DOHH2 (cell line): ENCODE measurements at regions not wholly inside any gene's neighbourhood (a gene's known extent, or its start where the extent isn't known, plus 50 kb on each side); places are given as distances from the start of the nearest gene placed in this dataset.
"Not testable (repeated sequence)": the region's sequence is repeated elsewhere in the genome, so short reads cannot be mapped to it uniquely, and the experiment has no call there.

ENCODE experiments used
- CTCF ChIP-seq: fragments of 200-600 bp; sonication (generic); IDR thresholded peaks from one replicate; pipeline ENCODE4 v1.5.1; 2014; ENCODE audit warnings: antibody characterized with exemption, mild to moderate bottlenecking, low read depth, low read length; ENCODE audit not compliant: poor library complexity, severe bottlenecking
- EZH2phosphoT487 ChIP-seq: fragments of 200-600 bp; sonication (generic); IDR thresholded peaks from 2 replicates; pipeline ENCODE4 v1.6.1; 2017; ENCODE audit warnings: borderline replicate concordance, mild to moderate bottlenecking, antibody characterized with exemption, low read length, moderate library complexity, mixed read lengths

DNA sequence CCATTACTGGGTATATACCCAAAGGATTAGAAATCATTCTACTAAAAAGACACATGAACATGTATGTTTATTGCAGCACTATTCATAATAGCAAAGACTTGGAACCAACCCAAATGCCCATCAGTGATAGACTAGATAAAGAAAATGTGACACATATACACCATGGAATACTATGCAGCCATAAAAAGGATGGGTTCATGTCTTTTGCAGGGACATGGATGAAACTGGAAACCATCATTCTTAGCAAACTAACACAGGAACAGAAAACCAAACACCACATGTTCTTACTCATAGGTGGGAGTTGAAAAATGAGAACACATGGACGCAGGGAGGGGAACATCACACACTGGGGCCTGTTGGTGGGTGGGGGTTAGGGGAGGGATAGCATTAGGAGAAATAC, 92.9 kb upstream of the ZNF648 start:
- not testable (repeated sequence) for TF ChIP-seq CTCF, EZH2phosphoT487
